ENCODE measurements at regions not wholly inside any gene's neighbourhood (a gene's known extent, or its start where the extent isn't known, plus 50 kb on each side); places are given as distances from the start of the nearest gene placed in this dataset.

GRCh38 chr6:106022801-106023200 is 63.3 kb upstream of the PRDM1 start:
- WGBS, 2 donors: 67 to 77% methylated on average over 5 of the region's 5 CpGs
- no peaks in the 10 kb centered on the region for H3K9me3 ChIP-seq

GRCh38 chr6:106017454-106017853 is 68.7 kb upstream of the PRDM1 start:
- no peak overlapping the region for H3K27ac ChIP-seq
- WGBS, 2 donors: 65 to 71% methylated on average over 5 of the region's 5 CpGs
- DNase-seq (ENCODE audit: low spot score in 2 of 2): no peak
- no peaks in the 10 kb centered on the region for H3K27me3 ChIP-seq
- TF ChIP-seq EP300 (IDR thresholded peaks at IDR 0.05): no peak
- TF ChIP-seq CTCF (IDR thresholded peaks at IDR 0.05): no peak
- TF ChIP-seq POLR2A (IDR thresholded peaks at IDR 0.05): no peak
- no peak overlapping the region for H3K4me3 ChIP-seq
- H3K4me1 ChIP-seq: no peaks in the 10 kb centered on the region
- no peaks in the 10 kb centered on the region for H3K9me3 ChIP-seq
- no peaks in the 10 kb centered on the region for H3K36me3 ChIP-seq

More at GRCh38 chr6:106022801-106023200, 63.3 kb upstream of the PRDM1 start:
- Histone ChIP-seq H3K27me3 (no peaks in the 10 kb centered on the region), H3K36me3 (no peaks in the 10 kb centered on the region), H3K27ac (no peak overlapping the region), H3K4me3 (no peak overlapping the region), H3K4me1 (peaks cover 0 to 6% (median 0%) of the 10 kb centered on the region in 4 donors)
- DNase-seq (ENCODE audit: low spot score in 2 of 2): no peak
- no peak for TF ChIP-seq EP300 (IDR thresholded peaks at IDR 0.05)
- no peak for TF ChIP-seq POLR2A (IDR thresholded peaks at IDR 0.05)
- no peak for TF ChIP-seq CTCF (IDR thresholded peaks at IDR 0.05)

- no peaks in the 10 kb centered on the region for H3K27me3 ChIP-seq
- no peaks in the 10 kb centered on the region for H3K4me1 ChIP-seq
- DNase-seq (ENCODE audit: low spot score in 2 of 2): no peak
- H3K9me3 ChIP-seq: no peaks in the 10 kb centered on the region
- TF ChIP-seq CTCF (IDR thresholded peaks at IDR 0.05): no peak
- TF ChIP-seq POLR2A (IDR thresholded peaks at IDR 0.05): no peak
- TF ChIP-seq EP300 (IDR thresholded peaks at IDR 0.05): no peak
- no peak overlapping the region for H3K4me3 ChIP-seq
- 48 to 50% methylated on average over 2 of the region's 2 CpGs for WGBS, 2 donors
- no peaks in the 10 kb centered on the region for H3K36me3 ChIP-seq
- H3K27ac ChIP-seq: no peak overlapping the region
Observed at GRCh38 chr6:106014955-106015354, 71.2 kb upstream of the PRDM1 start.

GRCh38 chr6:106011476-106011875 is 74.7 kb upstream of the PRDM1 start:
- 94 to 98% methylated on average over 6 of the region's 6 CpGs for WGBS, 2 donors
- TF ChIP-seq EP300 (IDR thresholded peaks at IDR 0.05): no peak
- TF ChIP-seq CTCF (IDR thresholded peaks at IDR 0.05): no peak
- no peak for TF ChIP-seq POLR2A (IDR thresholded peaks at IDR 0.05)

GRCh38 chr6:106005954-106006353 is 80.2 kb upstream of the PRDM1 start:
- H3K9me3 ChIP-seq: no peaks in the 10 kb centered on the region
- no peak for DNase-seq (ENCODE audit: low spot score in 2 of 2)
- H3K4me3 ChIP-seq: no peak overlapping the region
- H3K27me3 ChIP-seq: no peaks in the 10 kb centered on the region
- no peak for TF ChIP-seq CTCF (IDR thresholded peaks at IDR 0.05)
- no peak for TF ChIP-seq POLR2A (IDR thresholded peaks at IDR 0.05)
- TF ChIP-seq EP300 (IDR thresholded peaks at IDR 0.05): no peak
- WGBS, 2 donors: 80% methylated on average over 6 of the region's 6 CpGs
- no peaks in the 10 kb centered on the region for H3K4me1 ChIP-seq
- no peak overlapping the region for H3K27ac ChIP-seq
- no peaks in the 10 kb centered on the region for H3K36me3 ChIP-seq

More at GRCh38 chr6:106011476-106011875, 74.7 kb upstream of the PRDM1 start:
- Histone ChIP-seq H3K27me3 (no peaks in the 10 kb centered on the region), H3K27ac (no peak overlapping the region), H3K4me1 (no peaks in the 10 kb centered on the region), H3K4me3 (no peak overlapping the region), H3K36me3 (no peaks in the 10 kb centered on the region), H3K9me3 (no peaks in the 10 kb centered on the region)
- DNase-seq (ENCODE audit: low spot score in 2 of 2): no peak
